ENCODE measurements at regions not wholly inside any gene's neighbourhood (a gene's known extent, or its start where the extent isn't known, plus 50 kb on each side); places are given as distances from the start of the nearest gene placed in this dataset.

DNA sequence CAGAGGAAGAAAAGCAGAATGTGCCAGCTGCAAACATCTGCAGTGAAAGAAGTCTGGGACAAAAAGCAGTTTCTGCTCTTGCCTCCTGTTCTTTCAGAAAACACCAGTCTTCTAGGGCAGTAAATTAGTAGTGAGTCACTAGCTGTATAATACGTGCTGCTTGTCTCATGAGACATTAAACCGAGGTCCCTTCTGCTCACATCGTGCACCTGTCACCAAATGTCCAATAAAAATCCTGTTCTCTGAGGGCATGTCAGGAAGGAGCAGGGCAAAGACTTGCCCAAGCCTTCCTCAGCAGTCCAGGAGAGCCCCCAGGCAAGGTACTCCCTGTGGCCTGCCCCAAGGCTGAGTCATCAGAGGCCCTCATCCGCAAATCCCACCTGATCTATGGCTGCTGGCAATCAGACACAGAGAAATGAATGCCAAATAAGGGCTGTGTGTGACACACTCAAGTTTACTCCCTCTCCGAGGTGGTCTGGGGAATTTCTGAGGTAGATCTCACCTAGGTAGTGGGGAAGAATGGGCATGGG, 255.3 kb upstream of the SMARCA2 start:
- no peak for DNase-seq (ENCODE audit: low spot score)
- in situ Hi-C loops (cut with MboI; ENCODE audit: low sequenced_read_pairs, unreplicated experiment) = no loop called here
- TF ChIP-seq, protein P1, sequence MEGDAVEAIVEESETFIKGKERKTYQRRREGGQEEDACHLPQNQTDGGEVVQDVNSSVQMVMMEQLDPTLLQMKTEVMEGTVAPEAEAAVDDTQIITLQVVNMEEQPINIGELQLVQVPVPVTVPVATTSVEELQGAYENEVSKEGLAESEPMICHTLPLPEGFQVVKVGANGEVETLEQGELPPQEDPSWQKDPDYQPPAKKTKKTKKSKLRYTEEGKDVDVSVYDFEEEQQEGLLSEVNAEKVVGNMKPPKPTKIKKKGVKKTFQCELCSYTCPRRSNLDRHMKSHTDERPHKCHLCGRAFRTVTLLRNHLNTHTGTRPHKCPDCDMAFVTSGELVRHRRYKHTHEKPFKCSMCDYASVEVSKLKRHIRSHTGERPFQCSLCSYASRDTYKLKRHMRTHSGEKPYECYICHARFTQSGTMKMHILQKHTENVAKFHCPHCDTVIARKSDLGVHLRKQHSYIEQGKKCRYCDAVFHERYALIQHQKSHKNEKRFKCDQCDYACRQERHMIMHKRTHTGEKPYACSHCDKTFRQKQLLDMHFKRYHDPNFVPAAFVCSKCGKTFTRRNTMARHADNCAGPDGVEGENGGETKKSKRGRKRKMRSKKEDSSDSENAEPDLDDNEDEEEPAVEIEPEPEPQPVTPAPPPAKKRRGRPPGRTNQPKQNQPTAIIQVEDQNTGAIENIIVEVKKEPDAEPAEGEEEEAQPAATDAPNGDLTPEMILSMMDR (IDR thresholded peaks at IDR 0.05; ENCODE audit: borderline replicate concordance, control extremely low read depth, extremely low read depth, insufficient read depth, missing control alignments) = no peak

DNA sequence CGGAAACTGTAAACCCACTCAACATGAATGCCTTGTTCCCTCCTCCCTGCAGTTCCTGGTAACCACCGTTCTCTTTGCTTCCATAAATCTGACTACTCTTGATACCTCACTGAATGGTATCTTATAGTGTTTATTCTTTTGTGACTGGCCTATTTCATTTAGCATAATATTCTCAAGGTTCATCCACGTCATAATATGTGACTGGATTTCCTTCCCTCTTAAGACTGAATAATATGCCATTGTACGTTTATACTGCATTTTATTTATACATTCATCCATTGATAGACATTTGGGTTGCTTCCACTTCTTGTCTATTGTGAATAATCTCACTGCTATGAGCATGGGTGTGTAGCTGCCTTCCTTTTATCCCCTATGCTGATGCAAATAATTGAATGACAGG, 253.3 kb upstream of the SMARCA2 start:
- in situ Hi-C loops (cut with MboI; ENCODE audit: low sequenced_read_pairs, unreplicated experiment) = no loop called here
- TF ChIP-seq, protein P1 (IDR thresholded peaks at IDR 0.05; ENCODE audit: borderline replicate concordance, control extremely low read depth, extremely low read depth, insufficient read depth, missing control alignments) = no peak
- no peak for DNase-seq (ENCODE audit: low spot score)

DNA sequence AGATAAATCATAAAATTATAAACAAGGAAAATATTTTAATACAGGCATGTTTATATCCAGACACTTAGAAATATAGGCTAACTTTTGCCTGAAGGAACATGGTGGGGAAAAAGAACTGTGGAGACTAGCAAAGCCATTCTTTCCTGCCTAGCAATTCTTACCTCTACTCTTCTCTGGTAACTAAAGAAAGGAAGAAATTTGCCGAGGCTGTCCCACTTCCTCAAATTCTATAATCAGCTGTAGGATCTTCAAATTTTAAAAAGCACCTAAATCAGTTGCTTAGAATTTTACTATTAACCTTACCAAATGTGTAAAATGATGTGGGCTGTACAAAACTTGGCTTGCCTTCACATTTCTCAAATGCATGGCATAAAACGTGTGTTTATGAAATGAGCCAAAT, 249.1 kb upstream of the SMARCA2 start:
- no peak for DNase-seq (ENCODE audit: low spot score)
- in situ Hi-C loops (cut with MboI; ENCODE audit: low sequenced_read_pairs, unreplicated experiment) = no loop called here
- TF ChIP-seq, protein P1 (IDR thresholded peaks at IDR 0.05; ENCODE audit: borderline replicate concordance, control extremely low read depth, extremely low read depth, insufficient read depth, missing control alignments) = no peak

DNA sequence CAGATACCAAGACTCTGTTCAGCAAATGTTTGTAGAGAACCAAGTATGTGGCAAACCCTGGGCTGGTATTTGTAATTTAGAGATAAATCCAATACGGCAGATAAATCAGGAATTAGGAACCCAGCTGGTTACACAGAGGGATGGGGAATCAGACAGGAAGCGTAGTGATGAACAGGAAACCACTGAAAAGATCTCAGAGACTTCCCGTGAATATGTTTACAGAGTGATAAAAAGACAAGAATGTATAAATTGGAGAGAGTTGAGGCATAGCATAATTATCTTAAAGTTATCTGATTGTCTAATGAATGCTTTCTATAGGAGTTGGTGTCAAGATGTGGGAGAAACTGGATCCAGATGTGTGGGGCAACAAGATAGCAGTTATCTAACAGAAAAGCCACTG, 246.6 kb upstream of the SMARCA2 start:
- no peak for DNase-seq (ENCODE audit: low spot score)
- in situ Hi-C loops (cut with MboI; ENCODE audit: low sequenced_read_pairs, unreplicated experiment) = no loop called here
- TF ChIP-seq, protein P1 (IDR thresholded peaks at IDR 0.05; ENCODE audit: borderline replicate concordance, control extremely low read depth, extremely low read depth, insufficient read depth, missing control alignments) = no peak

DNA sequence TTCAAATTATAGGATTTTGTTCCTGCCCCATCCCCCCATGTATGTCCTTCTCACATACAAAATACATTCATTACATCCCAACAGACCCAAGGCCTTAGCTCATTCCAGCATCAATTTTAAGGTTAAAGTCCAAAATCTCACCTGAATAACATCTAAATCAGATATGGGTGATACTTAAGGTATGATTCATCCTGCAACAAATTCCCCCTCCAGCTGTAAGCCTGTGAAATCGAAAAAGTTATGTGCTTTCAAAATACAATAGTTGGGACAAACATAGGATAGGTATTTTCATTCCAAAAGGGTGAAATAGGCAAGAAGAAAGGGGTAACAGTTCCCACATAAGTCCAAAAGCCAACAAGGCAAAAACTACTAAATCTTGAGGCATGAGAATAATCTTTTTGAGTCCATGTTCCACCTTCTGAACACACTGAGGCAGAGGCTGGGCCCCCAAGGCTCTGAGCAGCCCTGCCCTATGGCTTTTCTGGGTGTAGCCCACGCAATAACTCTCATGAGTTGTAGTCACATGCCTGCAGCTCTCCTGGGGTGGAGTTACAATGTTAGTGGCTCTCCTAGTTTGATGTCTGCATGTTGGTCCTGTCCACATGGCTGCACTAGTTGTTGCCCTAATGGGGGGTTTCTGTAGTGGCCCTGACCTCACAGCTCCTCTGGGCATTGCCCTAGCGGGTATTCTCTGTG, 243.9 kb upstream of the SMARCA2 start:
- in situ Hi-C loops (cut with MboI; ENCODE audit: low sequenced_read_pairs, unreplicated experiment) = no loop called here
- no peak for DNase-seq (ENCODE audit: low spot score)
- TF ChIP-seq, protein P1 (IDR thresholded peaks at IDR 0.05; ENCODE audit: borderline replicate concordance, control extremely low read depth, extremely low read depth, insufficient read depth, missing control alignments) = no peak

DNA sequence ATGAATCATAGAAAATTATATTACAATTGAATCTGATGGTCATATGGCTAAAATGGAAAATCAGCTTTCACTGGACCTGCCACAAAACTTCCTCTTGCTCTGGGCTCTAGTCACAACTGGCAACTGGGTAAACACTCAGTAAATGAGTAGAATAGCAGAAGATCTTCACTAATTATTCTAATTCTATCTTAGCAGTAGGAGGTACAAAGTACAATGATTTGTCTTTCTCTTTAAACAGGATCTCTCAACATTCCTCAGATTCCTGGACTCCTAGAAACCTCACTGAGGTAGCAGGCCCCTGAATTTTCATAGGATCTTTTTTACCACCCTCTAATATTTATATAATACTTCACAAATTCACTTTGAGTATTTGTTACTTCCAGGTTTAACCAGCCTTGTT, 239.9 kb upstream of the SMARCA2 start:
- in situ Hi-C loops (cut with MboI; ENCODE audit: low sequenced_read_pairs, unreplicated experiment) = no loop called here
- no peak for DNase-seq (ENCODE audit: low spot score)
- TF ChIP-seq, protein P1 (IDR thresholded peaks at IDR 0.05; ENCODE audit: borderline replicate concordance, control extremely low read depth, extremely low read depth, insufficient read depth, missing control alignments) = no peak

Data from GM13976 (cell line).